Activated T-cell treated with anti-CD3 and anti-CD28 coated beads, Interleukin-2, amount 50 U/mL, for 72 hours (primary cell): ENCODE measurements at regions not wholly inside any gene's neighbourhood (a gene's known extent, or its start where the extent isn't known, plus 50 kb on each side); places are given as distances from the start of the nearest gene placed in this dataset.

Experiments
- ATAC-seq, 2 donors: fragments of 150-1000 bp; cut with Tn5 transposase; replicated peaks in 1 of 2; 2 replicates each; pipeline ENCODE4 v1.10.0; 2021; ENCODE audit warnings: moderate library complexity in 2 of 2, mild to moderate bottlenecking in 1 of 2
- DNase-seq, 2 donors: peaks; one replicate each; pipeline ENCODE4 v3.0.0; 2021 to 2022; ENCODE audit warnings: mixed read lengths in 1 of 2
- H3K27ac Mint-ChIP-seq: one replicate; pipeline ENCODE4 v1.8.0; 2022; ENCODE audit warnings: mild to moderate bottlenecking, moderate library complexity, mixed read lengths
- H3K27me3 Mint-ChIP-seq: one replicate; pipeline ENCODE4 v1.8.0; 2022; ENCODE audit warnings: low read depth, mixed read lengths
- H3K36me3 Mint-ChIP-seq, 2 donors: one replicate each; pipeline ENCODE4 v1.8.0; 2022; ENCODE audit warnings: mixed read lengths in 2 of 2, mild to moderate bottlenecking in 1 of 2; ENCODE audit not compliant: insufficient read depth in 2 of 2
- H3K4me1 Mint-ChIP-seq: one replicate; pipeline ENCODE4 v1.8.0; 2022; ENCODE audit warnings: low read depth, mixed read lengths
- H3K4me3 Mint-ChIP-seq, 2 donors: one replicate each; pipeline ENCODE4 v1.8.0; 2022; ENCODE audit warnings: mild to moderate bottlenecking in 2 of 2, mixed read lengths in 2 of 2, moderate library complexity in 2 of 2
- H3K9me3 Mint-ChIP-seq, 2 donors: one replicate each; pipeline ENCODE4 v1.8.0; 2022; ENCODE audit warnings: mixed read lengths in 2 of 2

GRCh38 chr2:120919216-120919615 is 183.5 kb downstream of the GLI2 start:
- H3K4me3 Mint-ChIP-seq, result no peak overlapping the region
- no peaks in the 10 kb centered on the region for H3K4me1 Mint-ChIP-seq
- no peak for ATAC-seq
- no peaks in the 10 kb centered on the region for H3K36me3 Mint-ChIP-seq
- H3K27ac Mint-ChIP-seq, result no peak overlapping the region
- no peak for DNase-seq
- H3K27me3 Mint-ChIP-seq, result no peaks in the 10 kb centered on the region
- H3K9me3 Mint-ChIP-seq, result no peaks in the 10 kb centered on the region

GRCh38 chr2:120919771-120920453 is 184.2 kb downstream of the GLI2 start:
- no peaks in the 10 kb centered on the region for H3K4me1 Mint-ChIP-seq
- H3K36me3 Mint-ChIP-seq, result no peaks in the 10 kb centered on the region

GRCh38 chr2:120920454-120921148 is 184.9 kb downstream of the GLI2 start:
- ATAC-seq, result no peak
- no peaks in the 10 kb centered on the region for H3K4me1 Mint-ChIP-seq
- H3K9me3 Mint-ChIP-seq, result no peaks in the 10 kb centered on the region
- H3K27ac Mint-ChIP-seq, result no peak overlapping the region
- DNase-seq, result no peak
- H3K27me3 Mint-ChIP-seq, result no peaks in the 10 kb centered on the region
- H3K36me3 Mint-ChIP-seq, result no peaks in the 10 kb centered on the region
- no peak overlapping the region for H3K4me3 Mint-ChIP-seq

More at GRCh38 chr2:120919771-120920453, 184.2 kb downstream of the GLI2 start:
- ATAC-seq (no peak), DNase-seq (no peak)
- H3K4me3 Mint-ChIP-seq, result no peak overlapping the region
- no peak overlapping the region for H3K27ac Mint-ChIP-seq
- no peaks in the 10 kb centered on the region for H3K9me3 Mint-ChIP-seq
- no peaks in the 10 kb centered on the region for H3K27me3 Mint-ChIP-seq

- Mint-ChIP-seq H3K36me3 (no peaks in the 10 kb centered on the region), H3K27me3 (no peaks in the 10 kb centered on the region), H3K9me3 (no peaks in the 10 kb centered on the region), H3K4me3 (no peak overlapping the region), H3K27ac (no peak overlapping the region), H3K4me1 (no peaks in the 10 kb centered on the region)
- no peak for DNase-seq
- ATAC-seq, result no peak
These were observed 185.8 kb downstream of the GLI2 start for GRCh38 chr2:120921457-120921856.

GRCh38 chr2:120922571-120923332 is 187.1 kb downstream of the GLI2 start:
- Mint-ChIP-seq H3K4me1 (no peaks in the 10 kb centered on the region), H3K9me3 (no peaks in the 10 kb centered on the region), H3K27ac (no peak overlapping the region), H3K36me3 (no peaks in the 10 kb centered on the region), H3K4me3 (no peak overlapping the region), H3K27me3 (no peaks in the 10 kb centered on the region)
- ATAC-seq, result no peak
- no peak for DNase-seq

- Mint-ChIP-seq H3K27ac (no peak overlapping the region), H3K4me1 (no peaks in the 10 kb centered on the region), H3K27me3 (no peaks in the 10 kb centered on the region), H3K9me3 (no peaks in the 10 kb centered on the region), H3K4me3 (no peak overlapping the region), H3K36me3 (no peaks in the 10 kb centered on the region)
- DNase-seq (no peak), ATAC-seq (no peak)
These were observed 187.8 kb downstream of the GLI2 start for GRCh38 chr2:120923426-120923825.

GRCh38 chr2:120924924-120925323 is 189.3 kb downstream of the GLI2 start:
- ATAC-seq, result no peak
- Mint-ChIP-seq H3K27ac (no peak overlapping the region), H3K36me3 (no peaks in the 10 kb centered on the region), H3K9me3 (no peaks in the 10 kb centered on the region), H3K4me3 (no peak overlapping the region), H3K27me3 (no peaks in the 10 kb centered on the region), H3K4me1 (no peaks in the 10 kb centered on the region)
- no peak for DNase-seq

GRCh38 chr2:120926463-120927264 is 191.0 kb downstream of the GLI2 start:
- Mint-ChIP-seq H3K27ac (no peak overlapping the region), H3K4me3 (no peak overlapping the region), H3K4me1 (no peaks in the 10 kb centered on the region), H3K9me3 (no peaks in the 10 kb centered on the region), H3K36me3 (no peaks in the 10 kb centered on the region), H3K27me3 (no peaks in the 10 kb centered on the region)
- no peak for ATAC-seq
- no peak for DNase-seq

GRCh38 chr2:120927265-120927628 is 191.6 kb downstream of the GLI2 start:
- Mint-ChIP-seq H3K27me3 (no peaks in the 10 kb centered on the region), H3K4me3 (no peak overlapping the region), H3K27ac (no peak overlapping the region), H3K36me3 (no peaks in the 10 kb centered on the region), H3K4me1 (no peaks in the 10 kb centered on the region), H3K9me3 (no peaks in the 10 kb centered on the region)
- ATAC-seq, result no peak
- no peak for DNase-seq

- DNase-seq (no peak), ATAC-seq (no peak)
- no peak overlapping the region for H3K27ac Mint-ChIP-seq
These were observed 194.2 kb downstream of the GLI2 start for GRCh38 chr2:120929829-120930228.

GRCh38 chr2:120930236-120930635 is 194.6 kb downstream of the GLI2 start:
- no peak for ATAC-seq
- no peak overlapping the region for H3K27ac Mint-ChIP-seq
- no peaks in the 10 kb centered on the region for H3K36me3 Mint-ChIP-seq
- DNase-seq, result no peak
- no peaks in the 10 kb centered on the region for H3K4me1 Mint-ChIP-seq
- H3K4me3 Mint-ChIP-seq, result no peak overlapping the region
- H3K27me3 Mint-ChIP-seq, result no peaks in the 10 kb centered on the region
- no peaks in the 10 kb centered on the region for H3K9me3 Mint-ChIP-seq

More at GRCh38 chr2:120929829-120930228, 194.2 kb downstream of the GLI2 start:
- Mint-ChIP-seq H3K27me3 (no peaks in the 10 kb centered on the region), H3K36me3 (no peaks in the 10 kb centered on the region), H3K9me3 (no peaks in the 10 kb centered on the region), H3K4me1 (no peaks in the 10 kb centered on the region), H3K4me3 (no peak overlapping the region)

- DNase-seq (no peak), ATAC-seq (no peak)
- Mint-ChIP-seq H3K27me3 (no peaks in the 10 kb centered on the region), H3K36me3 (no peaks in the 10 kb centered on the region), H3K4me3 (no peak overlapping the region), H3K4me1 (no peaks in the 10 kb centered on the region), H3K27ac (no peak overlapping the region), H3K9me3 (no peaks in the 10 kb centered on the region)
These were observed 195.2 kb downstream of the GLI2 start for GRCh38 chr2:120930864-120931263.

GRCh38 chr2:120932472-120932871 is 196.8 kb downstream of the GLI2 start:
- Mint-ChIP-seq H3K4me1 (no peaks in the 10 kb centered on the region), H3K36me3 (no peaks in the 10 kb centered on the region), H3K27ac (no peak overlapping the region), H3K9me3 (no peaks in the 10 kb centered on the region), H3K4me3 (no peak overlapping the region), H3K27me3 (no peaks in the 10 kb centered on the region)
- no peak for ATAC-seq
- DNase-seq, result no peak
